ENCODE measurements at regions not wholly inside any gene's neighbourhood (a gene's known extent, or its start where the extent isn't known, plus 50 kb on each side); places are given as distances from the start of the nearest gene placed in this dataset.
"Not testable (repeated sequence)": the region's sequence is repeated elsewhere in the genome, so short reads cannot be mapped to it uniquely, and the experiment has no call there.

DNA sequence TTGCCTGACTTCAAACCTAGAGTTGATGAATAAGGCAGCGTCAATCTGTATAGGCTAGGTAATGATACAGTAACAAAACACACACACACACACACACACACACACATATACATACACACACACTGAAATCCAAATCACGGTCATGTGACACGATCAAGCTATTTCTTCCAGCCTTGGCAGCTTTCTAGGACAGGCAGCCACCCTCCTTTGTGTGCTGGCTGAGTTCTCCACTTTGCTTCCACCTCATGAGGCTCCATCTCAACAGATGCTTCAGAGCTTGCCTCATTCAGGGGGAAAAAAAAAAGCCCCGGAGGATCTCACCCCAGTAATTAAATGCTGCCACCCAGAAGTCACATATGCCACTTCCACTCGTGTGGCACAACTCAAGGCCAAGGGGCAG lies 217.9 kb downstream of the NPIPA8 start:
- not testable (repeated sequence) for ATAC-seq (ENCODE audit: low read depth in 2 of 2); H3K27me3 ChIP-seq (ENCODE audit: control insufficient read depth, insufficient read depth, low read length); H3K36me3 ChIP-seq (ENCODE audit: control insufficient read depth, insufficient read depth, low read length); H3K27me3 Mint-ChIP-seq; H3K9me3 Mint-ChIP-seq; DNase-seq; H3K27ac Mint-ChIP-seq; H3K4me1 Mint-ChIP-seq; H3K27ac ChIP-seq (ENCODE audit: insufficient read depth, low read length, poor library complexity, severe bottlenecking); H3K36me3 Mint-ChIP-seq; H3K4me3 ChIP-seq (ENCODE audit: low read depth, low read length); H3K4me1 ChIP-seq (ENCODE audit: control insufficient read depth, insufficient read depth, low read length, poor library complexity, severe bottlenecking); H3K4me3 Mint-ChIP-seq; H3K9me3 ChIP-seq (ENCODE audit: control insufficient read depth in 2 of 2, low read length in 2 of 2)

- ATAC-seq (ENCODE audit: low read depth in 2 of 2); H3K27ac Mint-ChIP-seq; DNase-seq; H3K27me3 ChIP-seq (ENCODE audit: control insufficient read depth, insufficient read depth, low read length); H3K4me1 ChIP-seq (ENCODE audit: control insufficient read depth, insufficient read depth, low read length, poor library complexity, severe bottlenecking); H3K27me3 Mint-ChIP-seq; H3K4me1 Mint-ChIP-seq; H3K27ac ChIP-seq (ENCODE audit: insufficient read depth, low read length, poor library complexity, severe bottlenecking); H3K4me3 ChIP-seq (ENCODE audit: low read depth, low read length); H3K9me3 Mint-ChIP-seq; H3K4me3 Mint-ChIP-seq; H3K36me3 Mint-ChIP-seq; H3K36me3 ChIP-seq (ENCODE audit: control insufficient read depth, insufficient read depth, low read length); H3K9me3 ChIP-seq (ENCODE audit: control insufficient read depth in 2 of 2, low read length in 2 of 2): not testable (repeated sequence)
These were observed 218.5 kb downstream of the NPIPA8 start for GRCh38 chr16:18118071-18118470.

GRCh38 chr16:18104412-18104811 lies 232.1 kb downstream of the NPIPA8 start:
- H3K4me1 Mint-ChIP-seq; H3K4me3 ChIP-seq (ENCODE audit: low read depth, low read length); H3K4me3 Mint-ChIP-seq; H3K4me1 ChIP-seq (ENCODE audit: control insufficient read depth, insufficient read depth, low read length, poor library complexity, severe bottlenecking); ATAC-seq (ENCODE audit: low read depth in 2 of 2); H3K9me3 ChIP-seq (ENCODE audit: control insufficient read depth in 2 of 2, low read length in 2 of 2); DNase-seq; H3K27me3 Mint-ChIP-seq; H3K27me3 ChIP-seq (ENCODE audit: control insufficient read depth, insufficient read depth, low read length); H3K27ac Mint-ChIP-seq; H3K36me3 ChIP-seq (ENCODE audit: control insufficient read depth, insufficient read depth, low read length); H3K36me3 Mint-ChIP-seq; H3K27ac ChIP-seq (ENCODE audit: insufficient read depth, low read length, poor library complexity, severe bottlenecking); H3K9me3 Mint-ChIP-seq: not testable (repeated sequence)

GRCh38 chr16:18101077-18101476 lies 235.5 kb downstream of the NPIPA8 start:
- H3K4me1 ChIP-seq (ENCODE audit: control insufficient read depth, insufficient read depth, low read length, poor library complexity, severe bottlenecking); H3K27me3 Mint-ChIP-seq; ATAC-seq (ENCODE audit: low read depth in 2 of 2); H3K27ac Mint-ChIP-seq; H3K27ac ChIP-seq (ENCODE audit: insufficient read depth, low read length, poor library complexity, severe bottlenecking); H3K4me1 Mint-ChIP-seq; H3K36me3 ChIP-seq (ENCODE audit: control insufficient read depth, insufficient read depth, low read length); H3K36me3 Mint-ChIP-seq; DNase-seq; H3K27me3 ChIP-seq (ENCODE audit: control insufficient read depth, insufficient read depth, low read length); H3K4me3 ChIP-seq (ENCODE audit: low read depth, low read length); H3K9me3 Mint-ChIP-seq; H3K4me3 Mint-ChIP-seq; H3K9me3 ChIP-seq (ENCODE audit: control insufficient read depth in 2 of 2, low read length in 2 of 2): not testable (repeated sequence)

- H3K36me3 ChIP-seq (ENCODE audit: control insufficient read depth, insufficient read depth, low read length); H3K4me1 ChIP-seq (ENCODE audit: control insufficient read depth, insufficient read depth, low read length, poor library complexity, severe bottlenecking); H3K27me3 ChIP-seq (ENCODE audit: control insufficient read depth, insufficient read depth, low read length); H3K4me3 Mint-ChIP-seq; ATAC-seq (ENCODE audit: low read depth in 2 of 2); H3K36me3 Mint-ChIP-seq; DNase-seq; H3K4me3 ChIP-seq (ENCODE audit: low read depth, low read length); H3K9me3 Mint-ChIP-seq; H3K27ac ChIP-seq (ENCODE audit: insufficient read depth, low read length, poor library complexity, severe bottlenecking); H3K4me1 Mint-ChIP-seq; H3K27ac Mint-ChIP-seq; H3K27me3 Mint-ChIP-seq; H3K9me3 ChIP-seq (ENCODE audit: control insufficient read depth in 2 of 2, low read length in 2 of 2): not testable (repeated sequence)
These were observed 243.9 kb downstream of the NPIPA8 start for GRCh38 chr16:18092605-18093004.

GRCh38 chr16:18080658-18081363 lies 255.7 kb downstream of the NPIPA8 start:
- H3K4me3 ChIP-seq (ENCODE audit: low read depth, low read length); H3K4me1 ChIP-seq (ENCODE audit: control insufficient read depth, insufficient read depth, low read length, poor library complexity, severe bottlenecking); H3K4me1 Mint-ChIP-seq; H3K27ac Mint-ChIP-seq; H3K27me3 Mint-ChIP-seq; H3K36me3 Mint-ChIP-seq; ATAC-seq (ENCODE audit: low read depth in 2 of 2); H3K27ac ChIP-seq (ENCODE audit: insufficient read depth, low read length, poor library complexity, severe bottlenecking); H3K36me3 ChIP-seq (ENCODE audit: control insufficient read depth, insufficient read depth, low read length); H3K9me3 ChIP-seq (ENCODE audit: control insufficient read depth in 2 of 2, low read length in 2 of 2); DNase-seq; H3K27me3 ChIP-seq (ENCODE audit: control insufficient read depth, insufficient read depth, low read length); H3K9me3 Mint-ChIP-seq; H3K4me3 Mint-ChIP-seq: not testable (repeated sequence)

DNA sequence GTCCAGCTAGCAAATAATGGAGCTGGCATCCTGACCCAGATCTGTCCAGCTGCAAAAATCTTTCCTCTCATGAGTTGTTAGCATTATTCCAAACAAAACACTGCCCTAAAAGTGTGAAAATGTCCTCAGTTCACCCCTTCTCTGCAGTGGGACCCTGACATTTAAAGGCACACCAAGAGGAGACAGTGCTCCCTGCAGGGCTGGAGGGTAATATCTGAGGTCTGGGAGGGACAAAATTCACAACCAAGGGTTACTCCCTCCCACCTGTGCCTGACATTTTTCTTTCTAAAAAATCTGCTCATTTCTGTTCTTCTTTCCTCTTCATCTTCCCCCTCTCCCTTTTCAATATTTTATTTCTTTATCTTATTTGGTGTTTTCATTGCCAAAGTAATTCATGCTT lies 258.6 kb downstream of the NPIPA8 start:
- not testable (repeated sequence) for H3K27ac Mint-ChIP-seq; H3K4me1 Mint-ChIP-seq; H3K27me3 ChIP-seq (ENCODE audit: control insufficient read depth, insufficient read depth, low read length); H3K27me3 Mint-ChIP-seq; H3K4me3 Mint-ChIP-seq; H3K4me1 ChIP-seq (ENCODE audit: control insufficient read depth, insufficient read depth, low read length, poor library complexity, severe bottlenecking); DNase-seq; H3K9me3 Mint-ChIP-seq; H3K9me3 ChIP-seq (ENCODE audit: control insufficient read depth in 2 of 2, low read length in 2 of 2); H3K4me3 ChIP-seq (ENCODE audit: low read depth, low read length); ATAC-seq (ENCODE audit: low read depth in 2 of 2); H3K27ac ChIP-seq (ENCODE audit: insufficient read depth, low read length, poor library complexity, severe bottlenecking); H3K36me3 ChIP-seq (ENCODE audit: control insufficient read depth, insufficient read depth, low read length); H3K36me3 Mint-ChIP-seq

GRCh38 chr16:18072161-18072560 lies 264.4 kb downstream of the NPIPA8 start:
- no peaks in the 10 kb centered on the region for H3K4me1 ChIP-seq (ENCODE audit: control insufficient read depth, insufficient read depth, low read length, poor library complexity, severe bottlenecking)
- Mint-ChIP-seq H3K4me3 (no peak overlapping the region), H3K27me3 (peaks cover 6% of the 10 kb centered on the region), H3K36me3 (no peaks in the 10 kb centered on the region), H3K27ac (no peak overlapping the region), H3K4me1 (no peaks in the 10 kb centered on the region), H3K9me3 (peaks cover 0 to 4% (median 0%) of the 10 kb centered on the region in 7 donors)
- H3K4me3 ChIP-seq (ENCODE audit: low read depth, low read length), result no peak overlapping the region
- ATAC-seq (ENCODE audit: low read depth in 2 of 2) (no peak), DNase-seq (no peak)
- H3K36me3 ChIP-seq (ENCODE audit: control insufficient read depth, insufficient read depth, low read length), result no peaks in the 10 kb centered on the region
- H3K27me3 ChIP-seq (ENCODE audit: control insufficient read depth, insufficient read depth, low read length), result peaks cover 2% of the 10 kb centered on the region
- no peaks in the 10 kb centered on the region for H3K9me3 ChIP-seq (ENCODE audit: control insufficient read depth in 2 of 2, low read length in 2 of 2)
- H3K27ac ChIP-seq (ENCODE audit: insufficient read depth, low read length, poor library complexity, severe bottlenecking), result no peak overlapping the region
